HG02870 (cell line): ENCODE measurements at regions not wholly inside any gene's neighbourhood (a gene's known extent, or its start where the extent isn't known, plus 50 kb on each side); places are given as distances from the start of the nearest gene placed in this dataset.

Experiments
- ATAC-seq: cut with Tn5 transposase; IDR thresholded peaks from one replicate; pipeline ENCODE4 v1.9.1; 2021; ENCODE audit warnings: mild to moderate bottlenecking, moderate library complexity; ENCODE audit not compliant: unreplicated experiment

GRCh38 chr4:45119376-45119775, 393.0 kb upstream of the GNPDA2 start:
- ATAC-seq, result no peak

GRCh38 chr4:45102716-45103115, 376.4 kb upstream of the GNPDA2 start:
- ATAC-seq, result no peak

- no peak for ATAC-seq
Observed at GRCh38 chr4:45100956-45101818, 374.8 kb upstream of the GNPDA2 start.

GRCh38 chr4:45099471-45099870, 373.1 kb upstream of the GNPDA2 start:
- no peak for ATAC-seq

GRCh38 chr4:45094684-45095083, 368.3 kb upstream of the GNPDA2 start:
- ATAC-seq, result no peak

- no peak for ATAC-seq
Observed at GRCh38 chr4:45082101-45082500, 355.7 kb upstream of the GNPDA2 start.

- ATAC-seq, result no peak
Observed at GRCh38 chr4:45079616-45080015, 353.3 kb upstream of the GNPDA2 start.

GRCh38 chr4:45078201-45078600, 351.8 kb upstream of the GNPDA2 start:
- no peak for ATAC-seq

GRCh38 chr4:45072981-45073380, 346.6 kb upstream of the GNPDA2 start:
- no peak for ATAC-seq

GRCh38 chr4:45064741-45065140, 338.4 kb upstream of the GNPDA2 start:
- ATAC-seq, result no peak

GRCh38 chr4:45063696-45064095, 337.3 kb upstream of the GNPDA2 start:
- no peak for ATAC-seq

- no peak for ATAC-seq
Observed at GRCh38 chr4:45062935-45063545, 336.7 kb upstream of the GNPDA2 start.

- ATAC-seq, result no peak
Observed at GRCh38 chr4:45043911-45044310, 317.6 kb upstream of the GNPDA2 start.

GRCh38 chr4:45036677-45037076, 310.3 kb upstream of the GNPDA2 start:
- ATAC-seq, result no peak

- no peak for ATAC-seq
Observed at GRCh38 chr4:45033676-45034419, 307.5 kb upstream of the GNPDA2 start.

GRCh38 chr4:45030059-45030458, 303.7 kb upstream of the GNPDA2 start:
- ATAC-seq, result no peak

- no peak for ATAC-seq
Observed at GRCh38 chr4:45007508-45007907, 281.2 kb upstream of the GNPDA2 start.

- no peak for ATAC-seq
Observed at GRCh38 chr4:45006078-45006477, 279.7 kb upstream of the GNPDA2 start.

GRCh38 chr4:45004847-45005565, 278.6 kb upstream of the GNPDA2 start:
- no peak for ATAC-seq

- ATAC-seq, result no peak
Observed at GRCh38 chr4:45004326-45004725, 278.0 kb upstream of the GNPDA2 start.

GRCh38 chr4:44996276-44996845, 270.0 kb upstream of the GNPDA2 start:
- ATAC-seq, result no peak
